ENCODE measurements at regions not wholly inside any gene's neighbourhood (a gene's known extent, or its start where the extent isn't known, plus 50 kb on each side); places are given as distances from the start of the nearest gene placed in this dataset.
"Not testable (repeated sequence)": the region's sequence is repeated elsewhere in the genome, so short reads cannot be mapped to it uniquely, and the experiment has no call there.

DNA sequence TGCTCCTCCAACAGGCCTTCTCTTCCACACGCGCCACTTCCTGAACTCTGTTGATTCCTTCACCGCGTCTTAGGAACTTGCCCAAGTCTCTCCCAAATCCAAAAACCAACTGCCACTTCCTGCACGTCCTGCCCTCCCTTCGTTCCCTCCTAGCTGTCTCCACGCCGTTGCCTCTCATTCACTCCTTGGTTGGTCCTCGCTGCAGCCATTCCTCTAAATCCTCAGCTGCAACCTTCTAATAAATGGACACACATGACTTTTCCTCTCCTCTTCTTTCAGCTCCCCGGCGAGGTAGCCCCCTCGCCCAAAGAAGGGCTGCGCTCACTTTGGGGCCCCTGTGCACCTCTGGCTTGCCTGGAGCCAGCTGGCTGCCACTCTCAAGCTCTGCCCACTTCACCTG, 110.2 kb downstream of the XRCC2 start:
- H3K4me3 Mint-ChIP-seq: no peak overlapping the region
- intact Hi-C loops (cut with micrococcal nuclease): no loop called here
- DNase-seq: no peak
- H3K36me3 Mint-ChIP-seq (ENCODE audit: low read depth): no peaks in the 10 kb centered on the region
- peaks cover 18% of the 10 kb centered on the region for H3K27me3 Mint-ChIP-seq (ENCODE audit: low read depth)
- CTCF ChIA-PET: no interaction called here
- H3K4me1 Mint-ChIP-seq (ENCODE audit: low read depth): peaks cover 14% of the 10 kb centered on the region
- H3K27ac Mint-ChIP-seq: no peak overlapping the region
- H3K9me3 Mint-ChIP-seq: no peaks in the 10 kb centered on the region

DNA sequence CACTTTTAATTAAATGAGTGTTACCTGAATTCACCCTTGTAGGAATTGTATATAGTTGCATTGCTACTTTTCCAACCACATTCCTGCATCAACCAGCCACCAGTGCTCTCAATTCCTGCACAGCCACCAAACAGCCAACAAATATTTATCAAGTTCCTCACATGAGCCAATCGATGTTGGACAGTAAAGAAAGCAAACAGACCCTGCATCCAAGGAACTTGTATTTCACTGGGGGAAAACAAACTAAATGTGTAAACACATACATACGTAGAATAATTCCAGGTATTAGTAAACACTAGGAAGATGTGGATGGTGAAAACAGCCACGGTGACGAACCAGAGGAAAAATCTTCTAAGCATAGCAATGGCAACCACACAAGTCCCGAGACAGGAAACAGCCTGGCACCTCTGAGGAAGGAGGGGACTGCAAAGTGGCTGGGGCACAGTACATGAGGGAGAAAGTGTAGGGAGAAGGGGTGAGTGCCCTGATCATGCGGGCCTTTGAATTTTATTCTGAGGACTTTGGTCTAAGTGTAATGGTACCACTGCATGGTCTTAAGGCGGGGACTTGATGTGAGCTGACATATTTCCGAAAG, 111.2 kb downstream of the XRCC2 start:
- Mint-ChIP-seq H3K27me3 (ENCODE audit: low read depth) (peaks cover 18% of the 10 kb centered on the region), H3K27ac (no peak overlapping the region), H3K4me1 (ENCODE audit: low read depth) (peaks cover 14% of the 10 kb centered on the region), H3K9me3 (no peaks in the 10 kb centered on the region), H3K4me3 (no peak overlapping the region), H3K36me3 (ENCODE audit: low read depth) (no peaks in the 10 kb centered on the region)
- DNase-seq: no peak
- intact Hi-C loops (cut with micrococcal nuclease): no loop called here
- CTCF ChIA-PET: no interaction called here

DNA sequence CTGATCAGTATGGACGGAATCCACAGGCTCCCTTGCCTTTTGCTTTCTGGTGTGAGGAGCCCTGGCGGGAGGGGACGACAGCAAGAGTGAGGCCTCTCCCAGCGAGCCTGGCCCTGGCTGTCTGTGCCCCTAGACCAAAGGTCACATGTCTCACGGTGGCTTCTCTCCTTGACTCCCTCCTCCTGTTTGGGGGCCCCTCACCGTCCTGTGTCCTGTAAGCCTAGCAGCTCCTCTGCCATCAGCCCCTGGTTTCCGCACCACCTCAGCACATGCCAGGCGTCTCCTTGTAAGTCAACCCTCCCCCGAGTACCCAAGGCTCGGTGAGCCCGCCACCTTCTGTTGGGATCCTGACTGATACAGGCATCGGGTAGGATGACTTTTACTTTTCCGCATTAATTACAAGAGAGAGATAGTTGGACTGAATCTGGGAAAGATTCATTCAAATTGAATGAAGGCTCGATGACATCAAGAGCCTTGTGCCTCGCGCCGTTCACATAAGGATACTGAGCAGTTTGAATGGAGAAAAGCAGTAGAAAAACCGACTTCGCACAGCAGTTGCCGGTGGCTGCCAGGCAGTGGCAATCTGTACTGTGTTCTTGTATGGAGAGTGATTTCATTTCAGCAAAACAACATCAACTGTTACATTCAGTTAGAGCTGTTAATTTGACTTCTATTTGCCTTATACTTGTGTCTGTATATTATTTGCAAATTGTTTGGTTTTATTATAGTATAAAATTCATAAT, 119.8 kb downstream of the XRCC2 start:
- no peaks in the 10 kb centered on the region for H3K4me1 Mint-ChIP-seq (ENCODE audit: low read depth)
- no peaks in the 10 kb centered on the region for H3K27me3 Mint-ChIP-seq (ENCODE audit: low read depth)
- intact Hi-C loops (cut with micrococcal nuclease): no loop called here
- no peak overlapping the region for H3K27ac Mint-ChIP-seq
- no peaks in the 10 kb centered on the region for H3K9me3 Mint-ChIP-seq
- no peak for DNase-seq
- no peak overlapping the region for H3K4me3 Mint-ChIP-seq
- no peaks in the 10 kb centered on the region for H3K36me3 Mint-ChIP-seq (ENCODE audit: low read depth)
- CTCF ChIA-PET: interaction anchor here (0.7 kb wide), 1 partner anchor 22 kb away, joined by 3 read pairs; no protein-coding TSS in a partner anchor

DNA sequence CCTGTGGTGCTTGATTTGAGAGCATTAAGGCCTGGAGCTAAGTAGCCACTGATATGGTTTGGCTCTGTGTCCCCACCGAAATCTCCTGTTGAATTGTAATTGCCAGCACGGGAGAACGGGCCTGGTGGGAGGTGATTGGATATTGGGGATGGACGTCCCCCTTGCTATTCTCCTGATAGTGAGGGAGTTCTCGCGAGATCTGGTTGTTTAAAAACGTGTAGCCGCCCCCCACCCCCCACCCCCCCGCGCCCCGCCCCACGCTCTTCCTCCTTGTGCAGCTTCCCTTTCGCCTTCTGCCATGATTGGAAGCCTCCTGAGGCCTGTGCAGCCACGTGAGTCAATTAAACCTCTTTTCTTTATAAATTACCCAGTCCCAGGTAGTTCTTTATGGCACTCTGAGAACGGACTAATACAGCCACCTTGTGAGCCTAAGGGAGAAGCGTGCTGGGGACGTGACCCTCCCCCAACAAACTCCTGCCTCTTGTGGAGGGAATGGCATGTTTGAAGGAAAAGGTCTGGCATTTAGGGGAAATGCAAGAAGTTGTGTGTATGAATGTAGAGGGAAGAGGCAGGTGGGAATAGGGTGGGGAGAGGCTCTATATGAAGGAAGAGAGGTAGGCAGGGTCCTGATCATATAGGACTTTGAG, 118.0 kb upstream of the KMT2C start:
- DNase-seq: no peak
- no peaks in the 10 kb centered on the region for H3K36me3 Mint-ChIP-seq (ENCODE audit: low read depth)
- H3K4me3 Mint-ChIP-seq: no peak overlapping the region
- no peaks in the 10 kb centered on the region for H3K4me1 Mint-ChIP-seq (ENCODE audit: low read depth)
- no peak overlapping the region for H3K27ac Mint-ChIP-seq
- no peaks in the 10 kb centered on the region for H3K27me3 Mint-ChIP-seq (ENCODE audit: low read depth)
- intact Hi-C loops (cut with micrococcal nuclease): no loop called here
- no peaks in the 10 kb centered on the region for H3K9me3 Mint-ChIP-seq
- CTCF ChIA-PET: no interaction called here

DNA sequence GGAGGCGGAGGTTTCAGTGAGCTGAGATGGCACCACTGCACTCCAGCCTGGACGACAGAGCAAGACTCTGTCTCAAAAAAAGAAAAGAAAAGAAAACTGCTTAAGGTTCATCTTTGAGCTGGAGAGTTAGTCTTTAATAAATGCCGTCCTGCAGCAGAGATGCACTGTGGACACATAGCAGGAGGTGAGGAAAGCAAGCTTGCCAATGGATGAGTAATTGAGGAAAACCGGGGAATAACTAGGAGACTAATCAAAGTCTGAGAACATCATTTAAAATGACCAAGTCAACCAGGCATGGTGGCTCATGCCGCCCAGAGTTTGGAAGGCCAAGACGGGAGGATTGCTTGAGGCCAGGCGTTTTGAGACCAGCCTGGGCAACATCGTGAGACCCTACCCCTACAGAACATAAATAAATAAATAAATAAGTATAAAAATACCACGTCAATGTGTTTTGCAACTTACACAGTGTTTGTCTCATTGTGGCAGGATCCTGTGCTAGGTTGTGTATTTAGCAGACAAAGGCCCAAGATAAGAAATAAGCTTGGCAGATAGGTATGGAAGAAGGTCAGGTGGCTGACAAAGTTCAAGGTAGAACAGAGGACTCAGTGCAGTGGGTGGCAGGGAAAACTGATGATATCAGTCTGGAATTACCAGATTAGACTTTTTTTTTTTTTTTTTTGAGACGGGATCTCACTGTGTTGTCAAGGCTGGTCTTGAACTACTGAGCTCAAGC, 115.7 kb upstream of the KMT2C start:
- Mint-ChIP-seq H3K27me3 (ENCODE audit: low read depth) (no peaks in the 10 kb centered on the region), H3K27ac (no peak overlapping the region), H3K36me3 (ENCODE audit: low read depth) (no peaks in the 10 kb centered on the region), H3K9me3 (no peaks in the 10 kb centered on the region), H3K4me1 (ENCODE audit: low read depth) (no peaks in the 10 kb centered on the region), H3K4me3 (no peak overlapping the region)
- CTCF ChIA-PET: interaction anchor here (0.6 to 0.7 kb wide), 2 partner anchors 73 to 358 kb away, joined by 3 read pairs; no protein-coding TSS in a partner anchor
- intact Hi-C loops (cut with micrococcal nuclease): no loop called here
- no peak for DNase-seq

DNA sequence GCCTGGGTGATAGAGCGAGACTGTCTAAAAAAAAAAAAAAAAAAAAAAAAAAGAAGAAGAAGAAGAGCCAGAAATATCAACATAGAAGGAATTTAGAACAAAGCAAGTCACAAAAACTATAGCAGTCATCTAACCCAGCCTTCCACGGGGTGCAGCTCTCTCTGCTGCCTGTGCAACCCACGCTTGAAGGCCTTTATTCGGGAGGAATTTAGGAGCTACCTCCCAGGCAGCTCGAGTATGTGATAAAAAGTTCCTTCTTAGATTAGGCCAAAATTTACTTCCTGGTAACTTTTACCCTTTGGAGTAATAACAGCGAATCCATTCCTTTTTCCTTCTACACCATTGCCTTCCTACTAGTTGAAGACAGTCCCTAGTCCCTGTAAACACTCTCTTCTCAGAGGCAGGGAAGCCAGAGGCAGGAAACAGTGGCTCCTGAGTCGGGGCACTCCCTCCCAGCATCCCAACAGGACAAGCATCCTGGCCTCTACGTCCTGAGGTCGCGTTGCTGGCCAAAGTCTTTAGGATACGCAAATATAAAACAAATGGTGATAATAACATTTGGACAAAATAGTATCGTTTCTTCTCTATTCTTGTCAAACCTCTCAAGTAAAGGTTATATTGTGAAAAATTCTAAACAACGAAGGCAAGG, 109.3 kb upstream of the KMT2C start:
- Mint-ChIP-seq H3K4me1 (ENCODE audit: low read depth) (no peaks in the 10 kb centered on the region), H3K27me3 (ENCODE audit: low read depth) (peaks cover 3% of the 10 kb centered on the region)
- CTCF ChIA-PET: no interaction called here

DNA sequence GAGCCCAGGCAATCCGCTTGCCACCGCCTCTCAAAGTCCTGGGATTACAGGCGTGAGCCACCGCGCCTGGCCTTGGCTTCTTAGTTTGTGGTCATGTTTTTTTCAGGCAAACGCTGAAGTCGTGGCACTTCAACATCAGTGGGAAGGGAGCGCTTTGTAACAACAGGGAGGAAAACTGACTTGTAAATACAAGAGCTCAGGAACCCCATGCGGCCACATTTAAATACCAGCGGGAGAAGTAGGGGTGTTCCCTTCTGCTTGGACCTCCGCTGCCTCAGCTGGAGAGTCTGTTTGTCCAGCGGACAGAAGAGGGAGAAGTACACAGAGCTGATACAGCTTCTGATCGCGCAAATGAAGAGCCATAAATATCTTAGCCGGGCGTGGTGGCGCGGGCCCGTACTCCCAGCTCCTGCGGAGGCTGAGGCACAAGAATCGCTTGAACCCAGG, 108.7 kb upstream of the KMT2C start:
- no peak for DNase-seq
- Mint-ChIP-seq H3K27ac (no peak overlapping the region), H3K9me3 (no peaks in the 10 kb centered on the region), H3K36me3 (ENCODE audit: low read depth) (no peaks in the 10 kb centered on the region), H3K4me3 (no peak overlapping the region), H3K4me1 (ENCODE audit: low read depth) (no peaks in the 10 kb centered on the region), H3K27me3 (ENCODE audit: low read depth) (peaks cover 3% of the 10 kb centered on the region)
- CTCF ChIA-PET: no interaction called here
- intact Hi-C loops (cut with micrococcal nuclease): no loop called here

More for the DNA sequence above, 109.3 kb upstream of the KMT2C start:
- intact Hi-C loops (cut with micrococcal nuclease): no loop called here
- DNase-seq: no peak
- no peak overlapping the region for H3K4me3 Mint-ChIP-seq
- H3K27ac Mint-ChIP-seq: no peak overlapping the region
- H3K36me3 Mint-ChIP-seq (ENCODE audit: low read depth): no peaks in the 10 kb centered on the region
- H3K9me3 Mint-ChIP-seq: no peaks in the 10 kb centered on the region

DNA sequence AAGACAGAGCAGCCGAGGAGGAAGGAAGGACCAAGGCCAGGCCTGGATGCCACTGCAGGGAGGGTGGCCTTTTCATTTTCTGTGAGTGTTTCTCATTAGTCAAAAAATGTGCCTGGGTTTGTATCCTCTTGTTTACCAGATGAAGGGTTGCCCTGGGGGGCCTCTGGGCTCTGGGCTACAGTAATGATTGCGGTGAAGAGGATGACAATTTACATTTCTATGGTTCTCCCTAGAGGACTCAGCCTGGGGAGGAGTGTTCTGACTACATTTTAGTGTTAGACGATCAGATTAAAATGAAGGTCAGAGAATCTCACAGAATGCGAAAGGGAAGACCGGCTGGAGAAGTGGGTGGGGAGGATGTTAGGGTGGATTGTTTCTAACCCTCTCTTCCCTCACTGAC, 108.0 kb upstream of the KMT2C start:
- H3K4me1 Mint-ChIP-seq (ENCODE audit: low read depth): no peaks in the 10 kb centered on the region
- intact Hi-C loops (cut with micrococcal nuclease): no loop called here
- no peak for DNase-seq
- H3K27ac Mint-ChIP-seq: no peak overlapping the region
- CTCF ChIA-PET: no interaction called here
- H3K9me3 Mint-ChIP-seq: no peaks in the 10 kb centered on the region
- no peak overlapping the region for H3K4me3 Mint-ChIP-seq
- peaks cover 3% of the 10 kb centered on the region for H3K27me3 Mint-ChIP-seq (ENCODE audit: low read depth)
- no peaks in the 10 kb centered on the region for H3K36me3 Mint-ChIP-seq (ENCODE audit: low read depth)

DNA sequence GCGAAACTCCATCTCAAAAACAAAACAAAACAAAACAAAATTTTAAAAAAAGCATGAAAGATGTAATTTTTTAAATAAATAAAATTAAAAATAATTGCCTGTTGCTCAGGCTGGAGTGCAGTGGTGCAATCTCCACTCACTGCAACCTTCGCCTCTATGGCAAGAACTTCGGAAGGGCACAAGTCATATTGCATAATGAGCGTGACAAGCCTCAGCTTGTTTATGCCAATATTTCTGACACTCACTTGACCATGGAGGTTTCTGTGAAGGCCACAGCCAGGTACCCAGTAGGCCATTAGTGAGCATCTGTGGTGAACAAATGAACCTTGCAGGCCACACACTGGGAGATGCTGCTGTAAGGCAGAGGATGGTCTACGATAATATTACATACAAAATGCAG, 106.1 kb upstream of the KMT2C start:
- H3K27me3 Mint-ChIP-seq (ENCODE audit: low read depth): peaks cover 3% of the 10 kb centered on the region
- no peak overlapping the region for H3K27ac Mint-ChIP-seq
- CTCF ChIA-PET: no interaction called here
- H3K4me3 Mint-ChIP-seq: no peak overlapping the region
- intact Hi-C loops (cut with micrococcal nuclease): no loop called here
- no peaks in the 10 kb centered on the region for H3K9me3 Mint-ChIP-seq
- H3K4me1 Mint-ChIP-seq (ENCODE audit: low read depth): no peaks in the 10 kb centered on the region
- H3K36me3 Mint-ChIP-seq (ENCODE audit: low read depth): no peaks in the 10 kb centered on the region
- DNase-seq: no peak

DNA sequence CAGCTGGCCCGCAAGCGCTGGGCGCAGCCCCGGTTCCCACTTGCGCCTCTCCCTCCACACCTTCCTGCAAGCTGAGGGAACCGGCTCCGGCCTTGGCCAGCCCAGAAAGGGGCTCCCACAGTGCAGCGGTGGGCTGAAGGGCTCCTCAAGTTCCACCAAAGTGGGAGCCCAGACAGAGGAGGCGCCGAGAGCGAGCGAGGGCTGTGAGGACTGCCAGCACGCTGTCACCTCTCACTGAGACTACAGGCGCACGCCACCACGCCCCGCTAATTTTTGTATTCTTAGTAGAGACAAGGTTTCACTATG, 103.3 kb upstream of the KMT2C start:
- H3K27ac Mint-ChIP-seq; intact Hi-C loops (cut with micrococcal nuclease); H3K36me3 Mint-ChIP-seq (ENCODE audit: low read depth); H3K4me3 Mint-ChIP-seq; DNase-seq; H3K9me3 Mint-ChIP-seq; CTCF ChIA-PET; H3K27me3 Mint-ChIP-seq (ENCODE audit: low read depth); H3K4me1 Mint-ChIP-seq (ENCODE audit: low read depth): not testable (repeated sequence)

DNA sequence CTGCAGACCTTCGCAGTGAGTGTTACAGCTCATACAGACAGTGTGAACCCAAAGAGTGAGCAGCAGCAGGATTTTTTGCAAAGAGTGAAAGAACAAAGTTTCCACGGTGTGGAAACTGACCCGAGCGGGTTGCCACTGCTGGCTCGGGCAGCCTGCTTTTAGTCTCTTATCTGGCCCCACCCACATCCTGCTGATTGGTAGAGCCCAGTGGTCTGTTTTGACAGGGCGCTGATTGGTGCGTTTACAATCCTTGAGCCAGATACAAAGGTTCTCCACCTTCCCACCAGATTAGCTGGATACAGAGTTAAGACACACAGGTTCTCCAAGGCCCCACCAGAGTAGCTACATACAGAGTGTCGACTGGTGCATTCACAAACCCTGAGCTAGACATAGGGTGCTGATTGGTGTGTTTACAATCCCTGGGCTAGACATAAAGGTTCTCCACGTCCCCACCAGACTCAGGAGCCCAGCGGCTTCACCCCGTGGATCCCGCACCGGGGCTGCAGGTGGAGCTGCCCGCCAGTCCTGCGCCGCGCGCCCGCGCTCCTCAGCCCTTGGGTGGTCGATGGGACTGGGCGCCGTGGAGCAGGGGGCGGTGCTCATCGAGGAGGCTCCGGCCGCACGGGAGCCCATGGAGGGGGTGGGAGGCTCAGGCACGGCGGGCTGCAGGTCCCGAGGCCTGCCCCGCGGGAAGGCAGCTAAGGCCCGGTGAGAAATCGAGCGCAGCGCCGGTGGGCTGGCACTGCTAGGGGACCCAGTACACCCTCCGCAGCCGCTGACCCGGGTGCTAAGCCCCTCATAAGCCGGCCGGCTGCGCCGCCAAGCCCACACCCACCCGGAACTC, 102.8 kb upstream of the KMT2C start:
- H3K27ac Mint-ChIP-seq; CTCF ChIA-PET; DNase-seq; H3K4me3 Mint-ChIP-seq; H3K27me3 Mint-ChIP-seq (ENCODE audit: low read depth); intact Hi-C loops (cut with micrococcal nuclease); H3K4me1 Mint-ChIP-seq (ENCODE audit: low read depth); H3K9me3 Mint-ChIP-seq; H3K36me3 Mint-ChIP-seq (ENCODE audit: low read depth): not testable (repeated sequence)

DNA sequence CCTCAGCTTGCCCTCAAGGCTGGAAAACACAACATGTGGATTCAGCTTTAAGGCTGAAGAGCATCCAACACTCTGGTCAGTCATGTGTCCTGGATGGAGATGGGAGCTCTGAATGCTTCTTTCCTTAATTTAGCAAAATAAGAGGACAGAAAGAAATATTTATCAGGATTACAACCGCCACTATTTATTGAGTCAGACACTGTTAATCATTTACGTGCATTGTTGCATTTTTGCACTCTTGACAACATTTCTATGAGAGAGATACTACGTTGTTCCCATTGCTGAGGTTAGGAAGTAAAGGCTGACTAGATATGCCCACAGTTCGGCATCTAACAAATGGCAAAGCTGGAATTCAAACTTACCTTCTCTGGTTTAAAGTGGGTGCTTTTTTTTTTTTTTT, 101.8 kb upstream of the KMT2C start:
- Mint-ChIP-seq H3K4me3 (no peak overlapping the region), H3K27ac (no peak overlapping the region), H3K4me1 (ENCODE audit: low read depth) (no peaks in the 10 kb centered on the region), H3K9me3 (peaks cover 2% of the 10 kb centered on the region), H3K27me3 (ENCODE audit: low read depth) (no peaks in the 10 kb centered on the region), H3K36me3 (ENCODE audit: low read depth) (no peaks in the 10 kb centered on the region)
- intact Hi-C loops (cut with micrococcal nuclease): no loop called here
- no peak for DNase-seq
- CTCF ChIA-PET: no interaction called here

Data from activated naive CD4-positive, alpha-beta T cell treated with anti-CD3 and anti-CD28 coated beads for 36 hours (primary cell).